Naive thymus-derived CD4-positive, alpha-beta T cell (primary cell): ENCODE measurements at regions not wholly inside any gene's neighbourhood (a gene's known extent, or its start where the extent isn't known, plus 50 kb on each side); places are given as distances from the start of the nearest gene placed in this dataset.

Source experiments
- ATAC-seq: fragments of 150-1000 bp; cut with Tn5 transposase; 2 replicates; pipeline ENCODE4 v1.10.0; 2021; ENCODE audit warnings: mild to moderate bottlenecking, moderate library complexity
- CTCF ChIA-PET: fragments of 350-600 bp; sonication (Branson Sonifier 250); formaldehyde crosslinking; loops from one replicate; lab custom pipeline; 2021; ENCODE audit warnings: antibody characterized with exemption; lab: Charles Lee
- POLR2A ChIA-PET: fragments of 350-600 bp; sonication (Branson Sonifier 250); formaldehyde crosslinking; loops from one replicate; lab custom pipeline; 2021; ENCODE audit warnings: antibody characterized with exemption, inconsistent platforms; lab: Charles Lee
- DNase-seq, 9 donors: peaks; one replicate each; pipeline versions ENCODE4 v3.0.0 to v3.0.0-alpha.2; 2020 to 2022; ENCODE audit warnings: mixed read lengths in 1 of 9
- H3K27ac ChIP-seq: one replicate; pipeline ENCODE4 v1.7.0; 2013; ENCODE audit warnings: mild to moderate bottlenecking, low read depth, low read length, moderate library complexity
- H3K27me3 ChIP-seq, 2 donors: one replicate each; pipeline ENCODE4 v1.7.0; 2013; ENCODE audit warnings: low read length in 2 of 2, mild to moderate bottlenecking in 2 of 2, moderate library complexity in 2 of 2; ENCODE audit not compliant: control insufficient read depth in 2 of 2, insufficient read depth in 2 of 2
- H3K36me3 ChIP-seq, 3 experiments: 1 replicate in 2 of 3; 2 replicates in 1 of 3; pipeline ENCODE4 v1.7.0; 2013; ENCODE audit warnings: low read length in 3 of 3, mild to moderate bottlenecking in 3 of 3, moderate library complexity in 1 of 3; ENCODE audit not compliant: insufficient read depth in 3 of 3, control insufficient read depth in 2 of 3
- H3K4me1 ChIP-seq, 2 donors: one replicate each; pipeline ENCODE4 v1.7.0; 2013; ENCODE audit warnings: low read length in 2 of 2, mild to moderate bottlenecking in 2 of 2, moderate library complexity in 1 of 2; ENCODE audit not compliant: control insufficient read depth in 2 of 2, insufficient read depth in 2 of 2
- H3K4me3 ChIP-seq: 2 replicates; pipeline ENCODE4 v1.7.0; 2013; ENCODE audit warnings: mild to moderate bottlenecking, low read length
- H3K9me3 ChIP-seq, 3 experiments: 1 replicate in 2 of 3; 2 replicates in 1 of 3; pipeline ENCODE4 v1.7.0; 2013; ENCODE audit warnings: low read length in 3 of 3; ENCODE audit not compliant: control insufficient read depth in 2 of 3
- H3K27ac Mint-ChIP-seq, 9 donors: one replicate each; pipeline ENCODE4 v1.8.0; 2020 to 2022; ENCODE audit warnings: mixed read lengths in 9 of 9, mild to moderate bottlenecking in 8 of 9, moderate library complexity in 5 of 9, inconsistent platforms in 2 of 9
- H3K27me3 Mint-ChIP-seq, 5 donors: one replicate each; pipeline ENCODE4 v1.8.0; 2021 to 2022; ENCODE audit warnings: mixed read lengths in 5 of 5, mild to moderate bottlenecking in 1 of 5
- H3K36me3 Mint-ChIP-seq, 5 donors: one replicate each; pipeline ENCODE4 v1.8.0; 2020 to 2022; ENCODE audit warnings: mixed read lengths in 5 of 5, mild to moderate bottlenecking in 3 of 5, inconsistent platforms in 1 of 5
- H3K4me1 Mint-ChIP-seq, 7 donors: one replicate each; pipeline ENCODE4 v1.8.0; 2020 to 2022; ENCODE audit warnings: mixed read lengths in 7 of 7, mild to moderate bottlenecking in 3 of 7, inconsistent platforms in 1 of 7
- H3K4me3 Mint-ChIP-seq, 10 donors: one replicate each; pipeline ENCODE4 v1.8.0; 2020 to 2022; ENCODE audit warnings: mild to moderate bottlenecking in 10 of 10, mixed read lengths in 10 of 10, moderate library complexity in 6 of 10, inconsistent platforms in 2 of 10
- H3K9me3 Mint-ChIP-seq, 11 donors: one replicate each; pipeline ENCODE4 v1.8.0; 2020 to 2022; ENCODE audit warnings: mixed read lengths in 11 of 11, mild to moderate bottlenecking in 4 of 11, inconsistent platforms in 1 of 11, moderate library complexity in 1 of 11
- intact Hi-C, 2 donors: fragments of 100-400 bp; cut with micrococcal nuclease; formaldehyde crosslinking; loops; one replicate each; pipeline ENCODE4 v1.15.1; 2023

- Mint-ChIP-seq H3K4me3 (no peak overlapping the region), H3K36me3 (no peaks in the 10 kb centered on the region), H3K27ac (no peak overlapping the region), H3K27me3 (no peaks in the 10 kb centered on the region), H3K9me3 (peaks cover 0 to 26% (median 5%) of the 10 kb centered on the region in 11 donors), H3K4me1 (no peaks in the 10 kb centered on the region)
- DNase-seq (no peak), ATAC-seq (no peak)
- Histone ChIP-seq H3K4me1 (no peaks in the 10 kb centered on the region), H3K27ac (no peak overlapping the region), H3K4me3 (no peak overlapping the region), H3K27me3 (no peaks in the 10 kb centered on the region), H3K36me3 (no peaks in the 10 kb centered on the region), H3K9me3 (peaks cover 0 to 4% (median 0%) of the 10 kb centered on the region in 3 experiments)
- intact Hi-C loops, result no loop called here
- ChIA-PET CTCF (no interaction called here), POLR2A (no interaction called here)
These were observed 1539.4 kb upstream of the TENM4 start for GRCh38 chr11:80980227-80980626.

GRCh38 chr11:80973786-80974185, 1533.0 kb upstream of the TENM4 start:
- H3K36me3 Mint-ChIP-seq, result no peaks in the 10 kb centered on the region
- Histone ChIP-seq H3K4me3 (no peak overlapping the region), H3K9me3 (no peaks in the 10 kb centered on the region), H3K27me3 (no peaks in the 10 kb centered on the region), H3K27ac (no peak overlapping the region), H3K36me3 (no peaks in the 10 kb centered on the region), H3K4me1 (no peaks in the 10 kb centered on the region)
- H3K4me3 Mint-ChIP-seq, result no peak overlapping the region
- ATAC-seq (no peak), DNase-seq (no peak)
- POLR2A ChIA-PET, result no interaction called here
- H3K27me3 Mint-ChIP-seq, result no peaks in the 10 kb centered on the region
- H3K4me1 Mint-ChIP-seq, result no peaks in the 10 kb centered on the region
- intact Hi-C loops, result no loop called here
- peaks cover 0 to 15% (median 4%) of the 10 kb centered on the region in 11 donors for H3K9me3 Mint-ChIP-seq
- CTCF ChIA-PET, result no interaction called here
- no peak overlapping the region for H3K27ac Mint-ChIP-seq

GRCh38 chr11:80970037-80970436, 1529.2 kb upstream of the TENM4 start:
- POLR2A ChIA-PET, result no interaction called here
- Mint-ChIP-seq H3K27ac (no peak overlapping the region), H3K27me3 (no peaks in the 10 kb centered on the region), H3K36me3 (peaks cover 0 to under 1% (median 0%) of the 10 kb centered on the region in 5 donors), H3K4me3 (no peak overlapping the region), H3K4me1 (no peaks in the 10 kb centered on the region), H3K9me3 (peaks cover 0 to 20% (median 3%) of the 10 kb centered on the region in 11 donors)
- H3K27ac ChIP-seq, result no peak overlapping the region
- ATAC-seq (no peak), DNase-seq (no peak)
- CTCF ChIA-PET, result no interaction called here
- intact Hi-C loops, result no loop called here
- no peaks in the 10 kb centered on the region for H3K36me3 ChIP-seq
- H3K4me3 ChIP-seq, result no peak overlapping the region
- no peaks in the 10 kb centered on the region for H3K4me1 ChIP-seq
- no peaks in the 10 kb centered on the region for H3K27me3 ChIP-seq
- no peaks in the 10 kb centered on the region for H3K9me3 ChIP-seq

GRCh38 chr11:80967649-80968048, 1526.8 kb upstream of the TENM4 start:
- Mint-ChIP-seq H3K27ac (no peak overlapping the region), H3K36me3 (peaks cover 0 to 7% (median 0%) of the 10 kb centered on the region in 5 donors), H3K9me3 (peaks cover 0 to 34% (median 12%) of the 10 kb centered on the region in 11 donors), H3K4me1 (no peaks in the 10 kb centered on the region), H3K4me3 (no peak overlapping the region), H3K27me3 (no peaks in the 10 kb centered on the region)
- Histone ChIP-seq H3K4me1 (no peaks in the 10 kb centered on the region), H3K4me3 (no peak overlapping the region), H3K9me3 (no peaks in the 10 kb centered on the region), H3K36me3 (no peaks in the 10 kb centered on the region), H3K27me3 (no peaks in the 10 kb centered on the region), H3K27ac (no peak overlapping the region)
- intact Hi-C loops, result no loop called here
- CTCF ChIA-PET, result no interaction called here
- no peak for ATAC-seq
- POLR2A ChIA-PET, result no interaction called here
- no peak for DNase-seq

- H3K9me3 Mint-ChIP-seq, result peaks cover 5 to 35% (median 14%) of the 10 kb centered on the region in 11 donors
- no peak overlapping the region for H3K4me3 ChIP-seq
- DNase-seq (no peak), ATAC-seq (no peak)
- H3K27ac Mint-ChIP-seq, result no peak overlapping the region
- ChIA-PET POLR2A (no interaction called here), CTCF (no interaction called here)
- no peaks in the 10 kb centered on the region for H3K27me3 ChIP-seq
- H3K4me1 Mint-ChIP-seq, result no peaks in the 10 kb centered on the region
- no peaks in the 10 kb centered on the region for H3K4me1 ChIP-seq
- H3K36me3 ChIP-seq, result no peaks in the 10 kb centered on the region
- H3K36me3 Mint-ChIP-seq, result peaks cover 0 to 10% (median 0%) of the 10 kb centered on the region in 5 donors
- H3K27me3 Mint-ChIP-seq, result no peaks in the 10 kb centered on the region
- H3K4me3 Mint-ChIP-seq, result no peak overlapping the region
- intact Hi-C loops, result no loop called here
- no peak overlapping the region for H3K27ac ChIP-seq
- no peaks in the 10 kb centered on the region for H3K9me3 ChIP-seq
These were observed 1519.7 kb upstream of the TENM4 start for GRCh38 chr11:80960381-80961029.

GRCh38 chr11:80959751-80960150, 1518.9 kb upstream of the TENM4 start:
- ATAC-seq (no peak), DNase-seq (no peak)
- peaks cover 0 to 6% (median 0%) of the 10 kb centered on the region in 5 donors for H3K36me3 Mint-ChIP-seq
- H3K27me3 Mint-ChIP-seq, result no peaks in the 10 kb centered on the region
- Histone ChIP-seq H3K9me3 (no peaks in the 10 kb centered on the region), H3K36me3 (no peaks in the 10 kb centered on the region), H3K4me1 (no peaks in the 10 kb centered on the region), H3K27ac (no peak overlapping the region), H3K27me3 (no peaks in the 10 kb centered on the region), H3K4me3 (no peak overlapping the region)
- peaks cover 5 to 32% (median 12%) of the 10 kb centered on the region in 11 donors for H3K9me3 Mint-ChIP-seq
- CTCF ChIA-PET, result no interaction called here
- H3K4me1 Mint-ChIP-seq, result no peaks in the 10 kb centered on the region
- no peak overlapping the region for H3K27ac Mint-ChIP-seq
- POLR2A ChIA-PET, result no interaction called here
- intact Hi-C loops, result no loop called here
- no peak overlapping the region for H3K4me3 Mint-ChIP-seq

GRCh38 chr11:80958987-80959386, 1518.2 kb upstream of the TENM4 start:
- Histone ChIP-seq H3K4me1 (no peaks in the 10 kb centered on the region), H3K27ac (no peak overlapping the region), H3K27me3 (no peaks in the 10 kb centered on the region), H3K4me3 (no peak overlapping the region), H3K9me3 (no peaks in the 10 kb centered on the region), H3K36me3 (no peaks in the 10 kb centered on the region)
- no peak overlapping the region for H3K27ac Mint-ChIP-seq
- H3K4me3 Mint-ChIP-seq, result no peak overlapping the region
- DNase-seq, result no peak
- peaks cover 0 to 3% (median 0%) of the 10 kb centered on the region in 5 donors for H3K36me3 Mint-ChIP-seq
- no peaks in the 10 kb centered on the region for H3K4me1 Mint-ChIP-seq
- peaks cover 4 to 27% (median 8%) of the 10 kb centered on the region in 11 donors for H3K9me3 Mint-ChIP-seq
- POLR2A ChIA-PET, result no interaction called here
- CTCF ChIA-PET, result no interaction called here
- ATAC-seq, result no peak
- H3K27me3 Mint-ChIP-seq, result no peaks in the 10 kb centered on the region
- intact Hi-C loops, result no loop called here
